Epithelial cell of proximal tubule (primary cell): ENCODE measurements at regions not wholly inside any gene's neighbourhood (a gene's known extent, or its start where the extent isn't known, plus 50 kb on each side); places are given as distances from the start of the nearest gene placed in this dataset.

ENCODE experiments used
- DNase-seq: peaks from one replicate; pipeline ENCODE4 v3.0.0-alpha.2; 2011; ENCODE audit warnings: low read depth
- H3K4me3 ChIP-seq: 2 replicates; pipeline ENCODE4 v1.5.1; 2011; ENCODE audit warnings: low read depth, mild to moderate bottlenecking, low read length
- CTCF ChIP-seq: conservative IDR thresholded peaks from 2 replicates; pipeline ENCODE4 v1.5.1; 2012; ENCODE audit warnings: low read depth, mild to moderate bottlenecking, low read length

GRCh38 chr1:182003953-182004586 lies 57.4 kb downstream of the ZNF648 start:
- TF ChIP-seq CTCF, result no peak
- H3K4me3 ChIP-seq, result no peak overlapping the region
- no peak for DNase-seq

GRCh38 chr1:182003025-182003725 lies 58.3 kb downstream of the ZNF648 start:
- DNase-seq, result no peak
- TF ChIP-seq CTCF, result no peak

GRCh38 chr1:182002570-182002969 lies 58.9 kb downstream of the ZNF648 start:
- no peak for DNase-seq
- no peak overlapping the region for H3K4me3 ChIP-seq
- no peak for TF ChIP-seq CTCF

More at GRCh38 chr1:182003025-182003725, 58.3 kb downstream of the ZNF648 start:
- no peak overlapping the region for H3K4me3 ChIP-seq

GRCh38 chr1:181998858-181999257 lies 62.7 kb downstream of the ZNF648 start:
- no peak for TF ChIP-seq CTCF
- no peak overlapping the region for H3K4me3 ChIP-seq
- no peak for DNase-seq

GRCh38 chr1:181992072-181992471 lies 69.4 kb downstream of the ZNF648 start:
- DNase-seq, result no peak
- no peak for TF ChIP-seq CTCF
- no peak overlapping the region for H3K4me3 ChIP-seq

- H3K4me3 ChIP-seq, result no peak overlapping the region
- DNase-seq, result no peak
- no peak for TF ChIP-seq CTCF
Observed at GRCh38 chr1:181990728-181991127, 70.8 kb downstream of the ZNF648 start.

GRCh38 chr1:181989261-181989920 lies 72.1 kb downstream of the ZNF648 start:
- H3K4me3 ChIP-seq, result no peak overlapping the region
- TF ChIP-seq CTCF, result no peak
- no peak for DNase-seq
